ACC112 (cell line): ENCODE measurements at regions not wholly inside any gene's neighbourhood (a gene's known extent, or its start where the extent isn't known, plus 50 kb on each side); places are given as distances from the start of the nearest gene placed in this dataset.
"Not testable (repeated sequence)": the region's sequence is repeated elsewhere in the genome, so short reads cannot be mapped to it uniquely, and the experiment has no call there.

ENCODE experiments used
- H2AFZ ChIP-seq: fragments of 200-600 bp; sonication (generic); one replicate; pipeline ENCODE4 v1.6.0; 2017; ENCODE audit warnings: antibody characterized with exemption, low read length; ENCODE audit not compliant: unreplicated experiment
- H3K27ac ChIP-seq: fragments of 200-600 bp; sonication (generic); 2 replicates; pipeline ENCODE4 v1.5.1; 2014; ENCODE audit warnings: low read depth, mild to moderate bottlenecking, antibody characterized with exemption, low read length, moderate library complexity
- H3K27me3 ChIP-seq: fragments of 200-600 bp; sonication (generic); 2 replicates; pipeline ENCODE4 v1.6.1; 2014; ENCODE audit warnings: mild to moderate bottlenecking, antibody characterized with exemption, low read length, moderate library complexity, mixed read lengths; ENCODE audit not compliant: insufficient read depth
- H3K36me3 ChIP-seq: fragments of 200-600 bp; sonication (generic); 2 replicates; pipeline ENCODE4 v1.6.1; 2016; ENCODE audit warnings: mild to moderate bottlenecking, antibody characterized with exemption, low read length, moderate library complexity, mixed read lengths; ENCODE audit not compliant: insufficient read depth
- H3K4me1 ChIP-seq: fragments of 200-600 bp; sonication (generic); one replicate; pipeline ENCODE4 v1.6.1; 2016; ENCODE audit warnings: low read length, mixed read lengths; ENCODE audit not compliant: insufficient read depth, unreplicated experiment, control insufficient read depth
- H3K4me3 ChIP-seq: fragments of 200-600 bp; sonication (generic); 2 replicates; pipeline ENCODE4 v1.5.1; 2014; ENCODE audit warnings: mild to moderate bottlenecking, low read depth, low read length
- H3K79me2 ChIP-seq: fragments of 200-600 bp; sonication (generic); one replicate; pipeline ENCODE4 v1.6.0; 2016; ENCODE audit warnings: low read length; ENCODE audit not compliant: control insufficient read depth, unreplicated experiment, insufficient read depth

GRCh38 chr12:7554831-7555230 lies 51.3 kb upstream of the CD163 start:
- not testable (repeated sequence) for H3K79me2 ChIP-seq, H3K27ac ChIP-seq, H3K27me3 ChIP-seq, H3K4me1 ChIP-seq, H2AFZ ChIP-seq, H3K4me3 ChIP-seq, H3K36me3 ChIP-seq
